PC-9 (cell line): ENCODE measurements at regions not wholly inside any gene's neighbourhood (a gene's known extent, or its start where the extent isn't known, plus 50 kb on each side); places are given as distances from the start of the nearest gene placed in this dataset.

Experiments
- EZH2 ChIP-seq: fragments of 200-600 bp; sonication (generic); IDR thresholded peaks from 2 replicates; pipeline ENCODE4 v1.8.0; 2017; ENCODE audit warnings: antibody characterized with exemption, low read depth
- TF ChIP-seq, protein P1 (sequence below): fragments of 200-600 bp; sonication (generic); conservative IDR thresholded peaks from 2 replicates; pipeline ENCODE4 v1.6.1; 2017; ENCODE audit warnings: mixed run types, antibody characterized with exemption, mild to moderate bottlenecking, moderate library complexity

DNA sequence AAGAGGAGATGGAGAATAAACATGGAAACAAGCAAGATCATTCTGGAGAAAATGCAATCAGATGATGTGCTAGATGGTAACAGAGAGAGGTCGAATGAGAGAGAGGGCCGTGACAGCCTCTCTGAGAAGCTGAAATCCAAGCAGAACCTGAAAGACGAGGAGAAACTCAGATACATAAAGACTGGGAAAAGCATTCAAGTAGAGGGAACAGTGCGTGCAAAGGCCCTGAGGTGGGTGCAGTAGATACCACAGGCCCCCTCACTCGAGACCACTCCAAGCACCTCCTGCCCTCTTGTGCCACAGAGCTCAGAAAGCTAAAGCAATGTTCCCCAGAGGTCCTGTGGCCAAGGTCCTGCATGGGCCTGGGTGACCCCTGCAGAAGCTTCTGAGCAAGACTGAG is 54.8 kb upstream of the DLK1 start:
- TF ChIP-seq, protein P1, sequence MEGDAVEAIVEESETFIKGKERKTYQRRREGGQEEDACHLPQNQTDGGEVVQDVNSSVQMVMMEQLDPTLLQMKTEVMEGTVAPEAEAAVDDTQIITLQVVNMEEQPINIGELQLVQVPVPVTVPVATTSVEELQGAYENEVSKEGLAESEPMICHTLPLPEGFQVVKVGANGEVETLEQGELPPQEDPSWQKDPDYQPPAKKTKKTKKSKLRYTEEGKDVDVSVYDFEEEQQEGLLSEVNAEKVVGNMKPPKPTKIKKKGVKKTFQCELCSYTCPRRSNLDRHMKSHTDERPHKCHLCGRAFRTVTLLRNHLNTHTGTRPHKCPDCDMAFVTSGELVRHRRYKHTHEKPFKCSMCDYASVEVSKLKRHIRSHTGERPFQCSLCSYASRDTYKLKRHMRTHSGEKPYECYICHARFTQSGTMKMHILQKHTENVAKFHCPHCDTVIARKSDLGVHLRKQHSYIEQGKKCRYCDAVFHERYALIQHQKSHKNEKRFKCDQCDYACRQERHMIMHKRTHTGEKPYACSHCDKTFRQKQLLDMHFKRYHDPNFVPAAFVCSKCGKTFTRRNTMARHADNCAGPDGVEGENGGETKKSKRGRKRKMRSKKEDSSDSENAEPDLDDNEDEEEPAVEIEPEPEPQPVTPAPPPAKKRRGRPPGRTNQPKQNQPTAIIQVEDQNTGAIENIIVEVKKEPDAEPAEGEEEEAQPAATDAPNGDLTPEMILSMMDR = no peak
- TF ChIP-seq EZH2 = no peak
